Fibroblast of pulmonary artery (primary cell): ENCODE measurements at regions not wholly inside any gene's neighbourhood (a gene's known extent, or its start where the extent isn't known, plus 50 kb on each side); places are given as distances from the start of the nearest gene placed in this dataset.

Source experiments
- DNase-seq: peaks from one replicate; pipeline ENCODE4 v3.0.0-alpha.2; 2010; ENCODE audit warnings: low read depth
- H3K4me3 ChIP-seq: replicated peaks from 2 replicates; pipeline ENCODE4 v1.5.1; 2011; ENCODE audit warnings: low read depth, mild to moderate bottlenecking, control low read depth, low read length, moderate library complexity
- CTCF ChIP-seq: IDR thresholded peaks from 2 replicates; pipeline ENCODE4 v1.5.1; 2011; ENCODE audit warnings: mild to moderate bottlenecking, control low read depth, low read length, inconsistent platforms; ENCODE audit errors: missing control alignments

- DNase-seq: no peak
- H3K4me3 ChIP-seq: no peak overlapping the region
- no peak for TF ChIP-seq CTCF
Observed at GRCh38 chr5:175374166-175374875, 69.7 kb downstream of the DRD1 start.

- no peak for TF ChIP-seq CTCF
- no peak for DNase-seq
- H3K4me3 ChIP-seq: no peak overlapping the region
Observed at GRCh38 chr5:175365866-175366265, 78.1 kb downstream of the DRD1 start.

GRCh38 chr5:175363300-175363699, 80.7 kb downstream of the DRD1 start:
- no peak overlapping the region for H3K4me3 ChIP-seq
- TF ChIP-seq CTCF: no peak
- no peak for DNase-seq

DNA sequence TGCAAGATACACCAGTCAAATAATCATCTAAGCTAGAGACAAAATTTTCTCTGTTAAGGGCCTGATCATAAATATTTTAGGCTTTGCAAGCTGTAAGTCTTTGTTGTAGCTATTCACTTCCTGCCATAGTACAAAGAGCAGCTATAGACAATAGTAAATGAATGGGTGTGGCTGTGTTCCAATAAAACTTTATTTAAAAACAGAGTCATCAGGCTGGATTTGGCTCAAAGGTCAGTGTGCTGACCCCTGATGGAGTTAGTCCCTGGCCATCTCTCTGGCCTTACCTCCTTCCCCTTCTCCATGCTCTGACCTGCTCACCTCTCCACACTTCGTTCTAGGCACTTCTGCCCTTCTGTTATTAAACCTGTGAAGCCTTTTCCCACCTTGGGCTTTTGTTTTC, 86.0 kb downstream of the DRD1 start:
- no peak for TF ChIP-seq CTCF
- no peak overlapping the region for H3K4me3 ChIP-seq
- no peak for DNase-seq

DNA sequence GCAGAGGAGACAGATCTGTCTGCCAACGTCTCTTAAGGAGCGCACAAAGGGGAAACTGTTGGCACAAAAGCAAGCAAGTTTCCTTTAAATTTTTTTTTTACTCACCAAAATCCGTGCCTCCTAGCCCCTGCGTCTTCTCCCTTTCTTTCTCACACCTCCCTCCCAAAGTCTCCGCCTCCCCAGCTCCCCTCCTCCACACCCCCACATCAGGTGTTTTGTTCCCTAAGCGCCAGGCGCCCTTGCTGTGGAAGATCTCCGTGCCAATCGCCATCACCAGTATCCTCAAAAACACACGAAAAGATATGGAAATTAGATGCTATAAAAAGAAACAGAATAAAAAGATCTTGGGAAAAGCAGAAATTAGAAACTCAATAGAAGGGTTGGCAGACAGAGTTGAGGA, 87.6 kb downstream of the DRD1 start:
- H3K4me3 ChIP-seq: no peak overlapping the region
- DNase-seq: no peak
- TF ChIP-seq CTCF: no peak

- no peak overlapping the region for H3K4me3 ChIP-seq
- DNase-seq: no peak
- no peak for TF ChIP-seq CTCF
Observed at GRCh38 chr5:175354964-175355363, 89.0 kb downstream of the DRD1 start.

DNA sequence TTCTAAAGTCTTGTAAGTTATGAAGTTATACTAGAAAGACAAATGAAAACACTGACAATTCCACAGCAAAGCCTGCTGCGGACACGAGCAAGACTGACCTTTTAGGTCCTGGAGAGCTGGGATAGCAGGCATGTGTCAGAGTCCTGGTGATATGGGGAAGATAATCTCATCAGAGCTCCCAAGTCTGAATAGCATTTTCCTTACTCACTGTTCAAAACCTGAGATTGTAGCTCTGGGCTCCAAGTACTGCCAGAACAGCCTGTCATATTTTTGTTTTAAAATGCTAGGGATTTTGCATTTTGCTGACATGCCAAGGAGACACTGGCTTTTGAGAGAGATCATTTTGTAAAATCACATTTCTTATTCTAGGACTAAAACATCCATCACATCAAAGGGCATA, 90.1 kb downstream of the DRD1 start:
- no peak for DNase-seq
- H3K4me3 ChIP-seq: no peak overlapping the region
- TF ChIP-seq CTCF: no peak
